AG09309 (cell line): ENCODE measurements at regions not wholly inside any gene's neighbourhood (a gene's known extent, or its start where the extent isn't known, plus 50 kb on each side); places are given as distances from the start of the nearest gene placed in this dataset.
"Not testable (repeated sequence)": the region's sequence is repeated elsewhere in the genome, so short reads cannot be mapped to it uniquely, and the experiment has no call there.

Experiments
- DNase-seq: peaks from one replicate; pipeline ENCODE4 v3.0.0-alpha.2; 2010; ENCODE audit warnings: low read depth
- H3K4me3 ChIP-seq: 2 replicates; pipeline ENCODE4 v1.5.1; 2011; ENCODE audit warnings: mild to moderate bottlenecking, low read depth, low read length, moderate library complexity; ENCODE audit not compliant: control insufficient read depth
- CTCF ChIP-seq: IDR thresholded peaks from 2 replicates; pipeline ENCODE4 v1.5.1; 2011; ENCODE audit warnings: mild to moderate bottlenecking, low read depth, low read length, inconsistent platforms; ENCODE audit not compliant: insufficient read depth, control insufficient read depth; ENCODE audit errors: missing control alignments

- TF ChIP-seq CTCF = no peak
- H3K4me3 ChIP-seq = no peak overlapping the region
- DNase-seq = peak; percentile 1
Observed at GRCh38 chr4:31807036-31807435, 1086.9 kb downstream of the PCDH7 start.

GRCh38 chr4:31844350-31844749 lies 1124.2 kb downstream of the PCDH7 start:
- H3K4me3 ChIP-seq = no peak overlapping the region
- no peak for DNase-seq
- no peak for TF ChIP-seq CTCF

GRCh38 chr4:31851946-31852345 lies 1131.8 kb downstream of the PCDH7 start:
- no peak for TF ChIP-seq CTCF

GRCh38 chr4:31877429-31877828 lies 1157.3 kb downstream of the PCDH7 start:
- DNase-seq = no peak
- TF ChIP-seq CTCF = no peak
- H3K4me3 ChIP-seq = no peak overlapping the region

More at GRCh38 chr4:31851946-31852345, 1131.8 kb downstream of the PCDH7 start:
- no peak overlapping the region for H3K4me3 ChIP-seq
- DNase-seq = no peak

- not testable (repeated sequence) for H3K4me3 ChIP-seq, DNase-seq
Observed at GRCh38 chr4:31880837-31881236, 1160.7 kb downstream of the PCDH7 start.

- no peak for TF ChIP-seq CTCF
- no peak for DNase-seq
- no peak overlapping the region for H3K4me3 ChIP-seq
Observed at GRCh38 chr4:31896349-31896748, 1176.2 kb downstream of the PCDH7 start.

- DNase-seq = no peak
- no peak overlapping the region for H3K4me3 ChIP-seq
- no peak for TF ChIP-seq CTCF
Observed at GRCh38 chr4:31905363-31905762, 1185.2 kb downstream of the PCDH7 start.
